ENCODE measurements at regions not wholly inside any gene's neighbourhood (a gene's known extent, or its start where the extent isn't known, plus 50 kb on each side); places are given as distances from the start of the nearest gene placed in this dataset.

DNA sequence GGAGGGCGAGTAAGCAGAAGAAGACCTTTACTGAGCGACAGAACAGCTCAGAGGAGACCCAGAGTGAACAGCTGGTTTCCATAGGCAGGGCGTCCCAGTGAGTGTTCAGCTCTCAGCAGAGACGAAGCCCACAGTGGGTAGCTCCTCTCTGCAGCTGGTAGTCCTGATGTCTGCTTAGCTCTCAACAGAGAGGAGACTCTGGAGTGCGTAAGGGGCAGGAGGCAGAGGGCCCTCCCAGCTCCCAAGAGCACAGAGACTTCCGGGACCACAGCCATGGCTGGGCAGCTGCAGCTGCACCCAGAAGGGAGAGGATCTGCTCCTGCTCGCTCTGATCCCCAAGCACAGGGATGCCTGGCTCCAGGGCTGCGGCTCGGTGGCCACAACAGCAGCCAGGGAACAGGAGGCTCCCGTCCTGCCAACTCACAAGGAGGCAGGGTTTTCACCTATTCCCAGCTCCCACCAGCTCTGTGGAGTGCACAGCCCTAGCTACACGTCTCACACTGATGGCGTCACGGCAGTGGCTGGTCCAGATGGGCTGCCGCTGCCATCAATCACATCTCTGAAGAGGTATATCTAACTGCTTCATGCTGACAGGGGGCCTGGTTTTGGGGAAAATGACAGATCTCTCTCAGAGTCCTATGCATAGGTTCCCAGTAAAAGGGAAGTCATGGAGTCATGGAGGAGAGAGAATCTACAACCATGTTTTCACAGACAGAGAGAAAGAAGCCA is 2660.1 kb upstream of the PCDH20 start (continued):
- TF ChIP-seq, protein P1, sequence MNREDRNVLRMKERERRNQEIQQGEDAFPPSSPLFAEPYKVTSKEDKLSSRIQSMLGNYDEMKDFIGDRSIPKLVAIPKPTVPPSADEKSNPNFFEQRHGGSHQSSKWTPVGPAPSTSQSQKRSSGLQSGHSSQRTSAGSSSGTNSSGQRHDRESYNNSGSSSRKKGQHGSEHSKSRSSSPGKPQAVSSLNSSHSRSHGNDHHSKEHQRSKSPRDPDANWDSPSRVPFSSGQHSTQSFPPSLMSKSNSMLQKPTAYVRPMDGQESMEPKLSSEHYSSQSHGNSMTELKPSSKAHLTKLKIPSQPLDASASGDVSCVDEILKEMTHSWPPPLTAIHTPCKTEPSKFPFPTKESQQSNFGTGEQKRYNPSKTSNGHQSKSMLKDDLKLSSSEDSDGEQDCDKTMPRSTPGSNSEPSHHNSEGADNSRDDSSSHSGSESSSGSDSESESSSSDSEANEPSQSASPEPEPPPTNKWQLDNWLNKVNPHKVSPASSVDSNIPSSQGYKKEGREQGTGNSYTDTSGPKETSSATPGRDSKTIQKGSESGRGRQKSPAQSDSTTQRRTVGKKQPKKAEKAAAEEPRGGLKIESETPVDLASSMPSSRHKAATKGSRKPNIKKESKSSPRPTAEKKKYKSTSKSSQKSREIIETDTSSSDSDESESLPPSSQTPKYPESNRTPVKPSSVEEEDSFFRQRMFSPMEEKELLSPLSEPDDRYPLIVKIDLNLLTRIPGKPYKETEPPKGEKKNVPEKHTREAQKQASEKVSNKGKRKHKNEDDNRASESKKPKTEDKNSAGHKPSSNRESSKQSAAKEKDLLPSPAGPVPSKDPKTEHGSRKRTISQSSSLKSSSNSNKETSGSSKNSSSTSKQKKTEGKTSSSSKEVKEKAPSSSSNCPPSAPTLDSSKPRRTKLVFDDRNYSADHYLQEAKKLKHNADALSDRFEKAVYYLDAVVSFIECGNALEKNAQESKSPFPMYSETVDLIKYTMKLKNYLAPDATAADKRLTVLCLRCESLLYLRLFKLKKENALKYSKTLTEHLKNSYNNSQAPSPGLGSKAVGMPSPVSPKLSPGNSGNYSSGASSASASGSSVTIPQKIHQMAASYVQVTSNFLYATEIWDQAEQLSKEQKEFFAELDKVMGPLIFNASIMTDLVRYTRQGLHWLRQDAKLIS (CRISPR knock-in tag; IDR thresholded peaks at IDR 0.05): no peak
- TF ChIP-seq, protein P2, sequence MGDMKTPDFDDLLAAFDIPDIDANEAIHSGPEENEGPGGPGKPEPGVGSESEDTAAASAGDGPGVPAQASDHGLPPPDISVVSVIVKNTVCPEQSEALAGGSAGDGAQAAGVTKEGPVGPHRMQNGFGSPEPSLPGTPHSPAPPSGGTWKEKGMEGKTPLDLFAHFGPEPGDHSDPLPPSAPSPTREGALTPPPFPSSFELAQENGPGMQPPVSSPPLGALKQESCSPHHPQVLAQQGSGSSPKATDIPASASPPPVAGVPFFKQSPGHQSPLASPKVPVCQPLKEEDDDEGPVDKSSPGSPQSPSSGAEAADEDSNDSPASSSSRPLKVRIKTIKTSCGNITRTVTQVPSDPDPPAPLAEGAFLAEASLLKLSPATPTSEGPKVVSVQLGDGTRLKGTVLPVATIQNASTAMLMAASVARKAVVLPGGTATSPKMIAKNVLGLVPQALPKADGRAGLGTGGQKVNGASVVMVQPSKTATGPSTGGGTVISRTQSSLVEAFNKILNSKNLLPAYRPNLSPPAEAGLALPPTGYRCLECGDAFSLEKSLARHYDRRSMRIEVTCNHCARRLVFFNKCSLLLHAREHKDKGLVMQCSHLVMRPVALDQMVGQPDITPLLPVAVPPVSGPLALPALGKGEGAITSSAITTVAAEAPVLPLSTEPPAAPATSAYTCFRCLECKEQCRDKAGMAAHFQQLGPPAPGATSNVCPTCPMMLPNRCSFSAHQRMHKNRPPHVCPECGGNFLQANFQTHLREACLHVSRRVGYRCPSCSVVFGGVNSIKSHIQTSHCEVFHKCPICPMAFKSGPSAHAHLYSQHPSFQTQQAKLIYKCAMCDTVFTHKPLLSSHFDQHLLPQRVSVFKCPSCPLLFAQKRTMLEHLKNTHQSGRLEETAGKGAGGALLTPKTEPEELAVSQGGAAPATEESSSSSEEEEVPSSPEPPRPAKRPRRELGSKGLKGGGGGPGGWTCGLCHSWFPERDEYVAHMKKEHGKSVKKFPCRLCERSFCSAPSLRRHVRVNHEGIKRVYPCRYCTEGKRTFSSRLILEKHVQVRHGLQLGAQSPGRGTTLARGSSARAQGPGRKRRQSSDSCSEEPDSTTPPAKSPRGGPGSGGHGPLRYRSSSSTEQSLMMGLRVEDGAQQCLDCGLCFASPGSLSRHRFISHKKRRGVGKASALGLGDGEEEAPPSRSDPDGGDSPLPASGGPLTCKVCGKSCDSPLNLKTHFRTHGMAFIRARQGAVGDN (CRISPR knock-in tag; IDR thresholded peaks at IDR 0.05): peak; percentile 76
- TF ChIP-seq ZNF773 (CRISPR knock-in tag; IDR thresholded peaks at IDR 0.05; ENCODE audit: borderline replicate concordance) (no peak), HMG20B (CRISPR knock-in tag; conservative IDR thresholded peaks at IDR 0.05) (no peak), SRSF9 (IDR thresholded peaks at IDR 0.05; ENCODE audit: borderline replicate concordance, insufficient read depth, low read depth, low read length, poor library complexity, severe bottlenecking) (no peak), SOX5 (CRISPR knock-in tag; IDR thresholded peaks at IDR 0.05; ENCODE audit: borderline replicate concordance) (peak; percentile 32; the same call in 1 of the 2 replicates), ZNF569 (CRISPR knock-in tag; IDR thresholded peaks at IDR 0.05; ENCODE audit: borderline replicate concordance) (no peak), ISL2 (CRISPR knock-in tag; IDR thresholded peaks at IDR 0.05) (no peak)
- TF ChIP-seq, protein P3, sequence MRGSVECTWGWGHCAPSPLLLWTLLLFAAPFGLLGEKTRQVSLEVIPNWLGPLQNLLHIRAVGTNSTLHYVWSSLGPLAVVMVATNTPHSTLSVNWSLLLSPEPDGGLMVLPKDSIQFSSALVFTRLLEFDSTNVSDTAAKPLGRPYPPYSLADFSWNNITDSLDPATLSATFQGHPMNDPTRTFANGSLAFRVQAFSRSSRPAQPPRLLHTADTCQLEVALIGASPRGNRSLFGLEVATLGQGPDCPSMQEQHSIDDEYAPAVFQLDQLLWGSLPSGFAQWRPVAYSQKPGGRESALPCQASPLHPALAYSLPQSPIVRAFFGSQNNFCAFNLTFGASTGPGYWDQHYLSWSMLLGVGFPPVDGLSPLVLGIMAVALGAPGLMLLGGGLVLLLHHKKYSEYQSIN (CRISPR knock-in tag; IDR thresholded peaks at IDR 0.05; ENCODE audit: borderline replicate concordance): no peak
- TF ChIP-seq, protein P4, sequence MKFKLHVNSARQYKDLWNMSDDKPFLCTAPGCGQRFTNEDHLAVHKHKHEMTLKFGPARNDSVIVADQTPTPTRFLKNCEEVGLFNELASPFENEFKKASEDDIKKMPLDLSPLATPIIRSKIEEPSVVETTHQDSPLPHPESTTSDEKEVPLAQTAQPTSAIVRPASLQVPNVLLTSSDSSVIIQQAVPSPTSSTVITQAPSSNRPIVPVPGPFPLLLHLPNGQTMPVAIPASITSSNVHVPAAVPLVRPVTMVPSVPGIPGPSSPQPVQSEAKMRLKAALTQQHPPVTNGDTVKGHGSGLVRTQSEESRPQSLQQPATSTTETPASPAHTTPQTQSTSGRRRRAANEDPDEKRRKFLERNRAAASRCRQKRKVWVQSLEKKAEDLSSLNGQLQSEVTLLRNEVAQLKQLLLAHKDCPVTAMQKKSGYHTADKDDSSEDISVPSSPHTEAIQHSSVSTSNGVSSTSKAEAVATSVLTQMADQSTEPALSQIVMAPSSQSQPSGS (CRISPR knock-in tag; IDR thresholded peaks at IDR 0.05): no peak
- TF ChIP-seq, protein P5, sequence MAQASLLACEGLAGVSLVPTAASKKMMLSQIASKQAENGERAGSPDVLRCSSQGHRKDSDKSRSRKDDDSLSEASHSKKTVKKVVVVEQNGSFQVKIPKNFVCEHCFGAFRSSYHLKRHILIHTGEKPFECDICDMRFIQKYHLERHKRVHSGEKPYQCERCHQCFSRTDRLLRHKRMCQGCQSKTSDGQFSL (CRISPR knock-in tag; IDR thresholded peaks at IDR 0.05): no peak
